GM12865 (cell line): ENCODE measurements at regions not wholly inside any gene's neighbourhood (a gene's known extent, or its start where the extent isn't known, plus 50 kb on each side); places are given as distances from the start of the nearest gene placed in this dataset.

Source experiments
- DNase-seq: peaks from one replicate; pipeline ENCODE4 v3.0.0; 2010; ENCODE audit warnings: low read depth
- H3K4me3 ChIP-seq: 2 replicates; pipeline ENCODE4 v1.5.1; 2011; ENCODE audit warnings: mild to moderate bottlenecking, low read depth, low read length, control low read depth
- TF ChIP-seq, protein P1 (sequence below): IDR thresholded peaks from 2 replicates; pipeline ENCODE4 v1.5.1; 2011; ENCODE audit warnings: low read length, control low read depth, low read depth, inconsistent platforms; ENCODE audit not compliant: insufficient read depth; ENCODE audit errors: missing control alignments

DNA sequence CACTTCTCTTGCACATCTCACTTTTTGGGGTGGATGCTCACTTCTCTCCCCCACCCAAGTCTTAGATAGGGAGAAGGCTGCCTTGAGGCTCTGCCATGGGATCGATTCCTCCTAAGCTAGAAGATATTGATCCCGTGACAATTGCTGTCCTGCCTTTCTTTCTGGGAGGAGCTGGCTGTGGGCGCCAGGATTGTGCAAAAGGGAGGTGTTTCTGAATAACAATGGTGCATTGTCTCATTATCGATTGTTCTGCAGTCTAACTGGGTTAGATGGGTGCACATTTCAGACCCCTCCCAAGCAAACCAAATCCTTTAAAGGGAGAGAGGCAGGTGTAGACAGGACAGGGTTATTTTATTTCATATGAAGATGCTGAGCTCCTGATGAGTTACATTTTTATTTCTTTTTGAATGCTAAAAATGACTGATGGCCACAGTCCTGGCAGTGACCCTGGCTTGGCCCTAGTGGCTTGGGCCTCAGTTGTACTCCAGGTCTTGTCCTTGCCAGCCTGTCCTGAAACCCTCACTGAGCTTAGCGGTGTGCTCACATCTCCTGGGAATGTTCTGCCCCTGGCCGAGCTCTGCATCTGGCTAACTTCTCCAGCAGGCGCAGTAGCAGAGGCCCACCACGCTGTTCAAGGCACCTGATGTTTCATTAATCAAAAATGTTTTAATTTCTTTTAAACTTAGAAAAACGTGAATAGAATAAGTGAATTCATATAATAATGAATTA is 99.0 kb upstream of the KAZN start:
- no peak overlapping the region for H3K4me3 ChIP-seq
- DNase-seq, result no peak
- TF ChIP-seq, protein P1, sequence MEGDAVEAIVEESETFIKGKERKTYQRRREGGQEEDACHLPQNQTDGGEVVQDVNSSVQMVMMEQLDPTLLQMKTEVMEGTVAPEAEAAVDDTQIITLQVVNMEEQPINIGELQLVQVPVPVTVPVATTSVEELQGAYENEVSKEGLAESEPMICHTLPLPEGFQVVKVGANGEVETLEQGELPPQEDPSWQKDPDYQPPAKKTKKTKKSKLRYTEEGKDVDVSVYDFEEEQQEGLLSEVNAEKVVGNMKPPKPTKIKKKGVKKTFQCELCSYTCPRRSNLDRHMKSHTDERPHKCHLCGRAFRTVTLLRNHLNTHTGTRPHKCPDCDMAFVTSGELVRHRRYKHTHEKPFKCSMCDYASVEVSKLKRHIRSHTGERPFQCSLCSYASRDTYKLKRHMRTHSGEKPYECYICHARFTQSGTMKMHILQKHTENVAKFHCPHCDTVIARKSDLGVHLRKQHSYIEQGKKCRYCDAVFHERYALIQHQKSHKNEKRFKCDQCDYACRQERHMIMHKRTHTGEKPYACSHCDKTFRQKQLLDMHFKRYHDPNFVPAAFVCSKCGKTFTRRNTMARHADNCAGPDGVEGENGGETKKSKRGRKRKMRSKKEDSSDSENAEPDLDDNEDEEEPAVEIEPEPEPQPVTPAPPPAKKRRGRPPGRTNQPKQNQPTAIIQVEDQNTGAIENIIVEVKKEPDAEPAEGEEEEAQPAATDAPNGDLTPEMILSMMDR, result no peak

DNA sequence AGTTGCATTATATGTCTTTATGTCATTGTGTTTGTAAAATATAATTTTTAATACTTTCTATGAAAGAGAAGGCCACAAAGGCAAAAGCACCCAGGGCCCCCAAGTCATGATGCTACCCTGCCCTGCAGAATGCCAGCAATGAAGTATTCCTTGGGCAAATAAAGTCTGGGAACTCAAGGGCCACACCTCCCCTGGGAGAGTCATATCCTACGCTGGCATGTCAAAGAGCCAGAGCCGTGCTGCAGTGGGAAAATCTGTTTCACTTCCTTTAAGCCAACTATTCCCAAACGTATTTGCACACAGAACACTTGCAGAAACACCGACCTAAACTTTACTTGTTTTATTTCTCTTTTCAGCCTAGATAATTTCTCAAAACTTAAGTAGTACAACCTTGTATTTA is 98.4 kb upstream of the KAZN start:
- TF ChIP-seq, protein P1, result no peak
- H3K4me3 ChIP-seq, result no peak overlapping the region
- DNase-seq, result no peak

DNA sequence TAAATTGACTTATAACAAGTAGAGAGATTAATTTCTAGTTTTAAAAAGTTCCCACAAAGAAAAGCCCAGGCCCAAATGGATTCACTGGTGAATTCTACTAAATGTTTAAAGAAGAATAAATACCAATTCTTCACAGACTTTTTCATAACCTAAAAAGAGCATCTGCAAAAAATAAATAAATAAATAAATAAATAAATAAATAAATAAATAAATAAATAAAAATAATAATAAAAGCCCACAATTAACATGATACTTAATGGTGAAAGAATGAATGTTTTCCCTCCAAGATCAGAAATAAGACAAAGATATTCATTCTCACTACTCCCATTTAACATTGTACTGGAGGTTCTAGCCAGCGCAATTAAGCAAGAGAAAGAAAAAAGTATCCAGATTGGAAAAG is 97.6 kb upstream of the KAZN start:
- TF ChIP-seq, protein P1, result no peak
- no peak overlapping the region for H3K4me3 ChIP-seq
- DNase-seq, result no peak

DNA sequence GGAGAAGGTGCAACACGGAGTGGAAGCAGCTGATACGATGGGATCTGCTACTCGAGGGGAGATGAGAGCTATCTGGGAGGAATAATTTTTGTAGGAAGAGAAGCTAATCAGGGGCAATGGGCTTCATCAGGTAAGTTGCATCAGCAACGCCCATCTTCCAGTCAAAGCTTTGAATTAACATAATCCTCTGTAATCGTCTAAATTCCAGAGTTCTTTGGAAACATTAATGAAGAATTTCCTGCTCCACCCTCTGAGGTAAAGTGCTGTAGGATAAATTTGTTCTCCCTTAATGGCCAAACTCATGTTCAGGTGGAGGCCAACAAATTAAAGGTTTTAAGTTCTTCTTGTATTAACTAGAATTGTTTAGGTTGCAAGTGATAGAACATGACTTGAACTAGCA is 94.0 kb upstream of the KAZN start:
- DNase-seq, result no peak
- H3K4me3 ChIP-seq, result no peak overlapping the region
- TF ChIP-seq, protein P1, result no peak

DNA sequence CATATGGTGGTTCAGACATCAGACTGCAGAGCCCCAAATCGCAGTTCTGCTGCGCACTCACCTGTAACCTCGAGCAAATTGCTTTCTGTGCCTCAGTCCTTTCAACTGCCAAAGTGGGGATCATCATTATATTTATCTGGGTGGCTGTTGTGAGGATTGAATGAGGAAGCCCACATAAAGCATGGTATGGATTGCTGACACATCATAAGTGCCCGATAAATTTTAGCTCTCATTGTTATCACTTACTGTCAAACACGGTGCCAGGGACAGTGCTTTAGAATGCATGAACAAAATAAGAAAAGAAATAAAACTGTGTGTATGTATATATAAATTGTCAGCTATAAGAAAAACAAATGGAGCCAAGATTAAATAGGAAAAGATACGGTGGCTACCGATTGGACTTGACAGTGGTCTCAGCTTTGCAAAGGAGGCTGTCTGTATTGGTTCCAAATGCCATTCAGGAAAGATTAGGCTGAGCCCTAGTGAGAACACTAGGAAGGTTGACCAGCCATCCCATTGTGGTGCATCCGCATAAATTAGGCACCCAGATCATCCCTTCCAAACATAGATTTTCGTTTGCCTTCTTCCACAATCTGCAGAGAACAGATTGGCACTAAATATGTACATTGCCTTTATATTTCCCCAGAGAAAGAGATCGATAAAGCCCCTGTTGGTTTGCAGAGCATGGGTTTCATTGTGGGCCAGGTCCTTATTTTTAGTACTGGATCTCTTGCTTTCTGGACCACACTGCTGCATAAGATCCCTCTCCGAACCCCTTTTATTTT is 91.8 kb upstream of the KAZN start:
- TF ChIP-seq, protein P1, result no peak

DNA sequence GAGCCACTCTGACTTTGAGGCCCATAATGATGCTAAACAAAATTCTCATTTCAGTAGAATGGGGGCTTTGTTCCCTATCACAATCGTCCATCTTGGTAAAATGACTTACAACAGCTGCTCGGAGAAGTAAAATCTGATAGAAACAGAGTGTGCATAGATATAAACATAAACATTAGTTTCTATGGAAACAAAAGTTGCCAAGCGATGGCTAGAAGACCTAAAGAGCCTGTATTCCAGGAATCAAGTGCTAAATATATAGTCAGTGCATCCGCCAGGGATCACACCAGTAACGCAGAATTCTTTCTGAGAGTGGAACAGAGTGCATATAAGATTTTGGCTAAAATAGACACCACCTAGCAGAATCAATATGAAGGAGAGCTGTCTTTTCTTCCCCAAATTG is 91.2 kb upstream of the KAZN start:
- TF ChIP-seq, protein P1, result no peak
- DNase-seq, result no peak
- no peak overlapping the region for H3K4me3 ChIP-seq

More for the DNA sequence above, 91.8 kb upstream of the KAZN start:
- H3K4me3 ChIP-seq, result no peak overlapping the region
- DNase-seq, result no peak
